ENCODE measurements at regions not wholly inside any gene's neighbourhood (a gene's known extent, or its start where the extent isn't known, plus 50 kb on each side); places are given as distances from the start of the nearest gene placed in this dataset.

GRCh38 chr7:52018680-52019054 is 702.1 kb upstream of the COBL start:
- no peak for TF ChIP-seq CTCF (IDR thresholded peaks at IDR 0.05)
- TF ChIP-seq POLR2A (IDR thresholded peaks at IDR 0.05), result no peak
